ENCODE measurements at regions not wholly inside any gene's neighbourhood (a gene's known extent, or its start where the extent isn't known, plus 50 kb on each side); places are given as distances from the start of the nearest gene placed in this dataset.

- in situ Hi-C loops (cut with MboI; ENCODE audit: low pct_unique_long_range_greater_than_20kb, low sequenced_read_pairs, unreplicated experiment): no loop called here
- no peak for TF ChIP-seq CTCF (IDR thresholded peaks at IDR 0.05; ENCODE audit: extremely low read depth, insufficient read depth, missing control alignments)
- DNase-seq (ENCODE audit: low spot score): no peak
Observed at GRCh38 chr4:120318196-120318846, 251.7 kb upstream of the MAD2L1 start.

GRCh38 chr4:120317713-120318112 is 251.1 kb upstream of the MAD2L1 start:
- TF ChIP-seq CTCF (IDR thresholded peaks at IDR 0.05; ENCODE audit: extremely low read depth, insufficient read depth, missing control alignments): no peak
- no peak for DNase-seq (ENCODE audit: low spot score)
- in situ Hi-C loops (cut with MboI; ENCODE audit: low pct_unique_long_range_greater_than_20kb, low sequenced_read_pairs, unreplicated experiment): no loop called here

GRCh38 chr4:120316416-120316815 is 249.8 kb upstream of the MAD2L1 start:
- TF ChIP-seq CTCF (IDR thresholded peaks at IDR 0.05; ENCODE audit: extremely low read depth, insufficient read depth, missing control alignments): no peak
- in situ Hi-C loops (cut with MboI; ENCODE audit: low pct_unique_long_range_greater_than_20kb, low sequenced_read_pairs, unreplicated experiment): no loop called here
- DNase-seq (ENCODE audit: low spot score): no peak

- no peak for DNase-seq (ENCODE audit: low spot score)
- no peak for TF ChIP-seq CTCF (IDR thresholded peaks at IDR 0.05; ENCODE audit: extremely low read depth, insufficient read depth, missing control alignments)
- in situ Hi-C loops (cut with MboI; ENCODE audit: low pct_unique_long_range_greater_than_20kb, low sequenced_read_pairs, unreplicated experiment): no loop called here
Observed at GRCh38 chr4:120314969-120315368, 248.3 kb upstream of the MAD2L1 start.

- TF ChIP-seq CTCF (IDR thresholded peaks at IDR 0.05; ENCODE audit: extremely low read depth, insufficient read depth, missing control alignments): no peak
- in situ Hi-C loops (cut with MboI; ENCODE audit: low pct_unique_long_range_greater_than_20kb, low sequenced_read_pairs, unreplicated experiment): no loop called here
- DNase-seq (ENCODE audit: low spot score): no peak
Observed at GRCh38 chr4:120304801-120305200, 238.2 kb upstream of the MAD2L1 start.

- in situ Hi-C loops (cut with MboI; ENCODE audit: low pct_unique_long_range_greater_than_20kb, low sequenced_read_pairs, unreplicated experiment): no loop called here
- DNase-seq (ENCODE audit: low spot score): no peak
- no peak for TF ChIP-seq CTCF (IDR thresholded peaks at IDR 0.05; ENCODE audit: extremely low read depth, insufficient read depth, missing control alignments)
Observed at GRCh38 chr4:120299631-120300030, 233.0 kb upstream of the MAD2L1 start.
